Type B pancreatic cell (in vitro differentiated cells): ENCODE measurements at regions not wholly inside any gene's neighbourhood (a gene's known extent, or its start where the extent isn't known, plus 50 kb on each side); places are given as distances from the start of the nearest gene placed in this dataset.
A peak's percentile ranks its signal among the peaks of the same experiment; 100 is the strongest.

ENCODE experiments used
- DNase-seq: peaks from one replicate; pipeline ENCODE4 v3.0.0; 2021; ENCODE audit warnings: mixed read lengths; ENCODE audit not compliant: unreplicated experiment; ENCODE audit errors: extremely low spot score
- H3K27ac Mint-ChIP-seq: 2 replicates; pipeline ENCODE4 v1.8.0; 2021; ENCODE audit warnings: mild to moderate bottlenecking, mixed read lengths
- H3K27me3 Mint-ChIP-seq: 2 replicates; pipeline ENCODE4 v1.8.0; 2021; ENCODE audit warnings: mixed read lengths
- H3K36me3 Mint-ChIP-seq: 2 replicates; pipeline ENCODE4 v1.8.0; 2021; ENCODE audit warnings: mixed read lengths
- H3K4me1 Mint-ChIP-seq: one replicate; pipeline ENCODE4 v1.8.0; 2021; ENCODE audit warnings: mixed read lengths; ENCODE audit not compliant: unreplicated experiment
- H3K4me3 Mint-ChIP-seq: 2 replicates; pipeline ENCODE4 v1.8.0; 2021; ENCODE audit warnings: mild to moderate bottlenecking, mixed read lengths
- H3K9me3 Mint-ChIP-seq: 2 replicates; pipeline ENCODE4 v1.8.0; 2021; ENCODE audit warnings: mixed read lengths
- TF ChIP-seq, protein P1 (sequence below): fragments of 200-600 bp; sonication (generic); conservative IDR thresholded peaks from 2 replicates; pipeline ENCODE4 v1.5.0; 2021; ENCODE audit warnings: antibody characterized with exemption, mild to moderate bottlenecking

GRCh38 chr15:68482246-68482645 is 50.3 kb upstream of the ITGA11 start:
- H3K27ac Mint-ChIP-seq, result no peak overlapping the region
- H3K9me3 Mint-ChIP-seq, result no peaks in the 10 kb centered on the region
- no peaks in the 10 kb centered on the region for H3K36me3 Mint-ChIP-seq
- no peak overlapping the region for H3K4me3 Mint-ChIP-seq
- peaks cover 29% of the 10 kb centered on the region for H3K27me3 Mint-ChIP-seq
- DNase-seq, result peak; percentile 22
- TF ChIP-seq, protein P1, sequence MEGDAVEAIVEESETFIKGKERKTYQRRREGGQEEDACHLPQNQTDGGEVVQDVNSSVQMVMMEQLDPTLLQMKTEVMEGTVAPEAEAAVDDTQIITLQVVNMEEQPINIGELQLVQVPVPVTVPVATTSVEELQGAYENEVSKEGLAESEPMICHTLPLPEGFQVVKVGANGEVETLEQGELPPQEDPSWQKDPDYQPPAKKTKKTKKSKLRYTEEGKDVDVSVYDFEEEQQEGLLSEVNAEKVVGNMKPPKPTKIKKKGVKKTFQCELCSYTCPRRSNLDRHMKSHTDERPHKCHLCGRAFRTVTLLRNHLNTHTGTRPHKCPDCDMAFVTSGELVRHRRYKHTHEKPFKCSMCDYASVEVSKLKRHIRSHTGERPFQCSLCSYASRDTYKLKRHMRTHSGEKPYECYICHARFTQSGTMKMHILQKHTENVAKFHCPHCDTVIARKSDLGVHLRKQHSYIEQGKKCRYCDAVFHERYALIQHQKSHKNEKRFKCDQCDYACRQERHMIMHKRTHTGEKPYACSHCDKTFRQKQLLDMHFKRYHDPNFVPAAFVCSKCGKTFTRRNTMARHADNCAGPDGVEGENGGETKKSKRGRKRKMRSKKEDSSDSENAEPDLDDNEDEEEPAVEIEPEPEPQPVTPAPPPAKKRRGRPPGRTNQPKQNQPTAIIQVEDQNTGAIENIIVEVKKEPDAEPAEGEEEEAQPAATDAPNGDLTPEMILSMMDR, result no peak
- H3K4me1 Mint-ChIP-seq, result peaks cover 18% of the 10 kb centered on the region

DNA sequence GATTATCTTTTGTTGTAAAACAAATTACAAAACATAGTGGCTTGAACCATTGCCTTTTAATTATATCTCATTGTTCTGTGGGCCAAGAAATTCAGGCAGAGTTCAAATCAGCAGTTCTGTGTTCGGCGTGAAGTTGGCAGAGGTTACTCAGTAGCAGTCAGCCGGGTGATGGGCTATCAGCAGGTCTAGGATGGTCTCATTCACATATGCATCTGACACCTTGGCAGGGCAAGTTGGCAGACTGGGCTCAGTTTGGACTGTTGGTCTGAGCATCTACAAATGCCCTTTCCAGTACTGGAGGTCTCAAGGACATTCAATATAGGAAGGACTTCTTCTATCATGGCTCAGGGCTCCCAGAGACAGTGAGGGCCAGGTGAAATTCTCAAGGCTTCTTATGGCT is 51.2 kb upstream of the ITGA11 start:
- TF ChIP-seq, protein P1, result no peak
- Mint-ChIP-seq H3K27me3 (peaks cover 30% of the 10 kb centered on the region), H3K27ac (no peak overlapping the region), H3K36me3 (no peaks in the 10 kb centered on the region), H3K4me1 (peaks cover 20% of the 10 kb centered on the region), H3K9me3 (no peaks in the 10 kb centered on the region), H3K4me3 (no peak overlapping the region)
- DNase-seq, result peak; percentile 18

GRCh38 chr15:68484220-68484619 is 52.3 kb upstream of the ITGA11 start:
- Mint-ChIP-seq H3K9me3 (no peaks in the 10 kb centered on the region), H3K4me3 (no peak overlapping the region), H3K27ac (no peak overlapping the region), H3K4me1 (peaks cover 20% of the 10 kb centered on the region), H3K27me3 (peaks cover 34% of the 10 kb centered on the region), H3K36me3 (no peaks in the 10 kb centered on the region)
- no peak for DNase-seq
- TF ChIP-seq, protein P1, result no peak

- no peaks in the 10 kb centered on the region for H3K36me3 Mint-ChIP-seq
- TF ChIP-seq, protein P1, result no peak
- peaks cover 20% of the 10 kb centered on the region for H3K4me1 Mint-ChIP-seq
- no peak overlapping the region for H3K27ac Mint-ChIP-seq
- no peaks in the 10 kb centered on the region for H3K9me3 Mint-ChIP-seq
- DNase-seq, result no peak
- H3K27me3 Mint-ChIP-seq, result peaks cover 34% of the 10 kb centered on the region
- H3K4me3 Mint-ChIP-seq, result no peak overlapping the region
These were observed 52.9 kb upstream of the ITGA11 start for GRCh38 chr15:68484696-68485400.

DNA sequence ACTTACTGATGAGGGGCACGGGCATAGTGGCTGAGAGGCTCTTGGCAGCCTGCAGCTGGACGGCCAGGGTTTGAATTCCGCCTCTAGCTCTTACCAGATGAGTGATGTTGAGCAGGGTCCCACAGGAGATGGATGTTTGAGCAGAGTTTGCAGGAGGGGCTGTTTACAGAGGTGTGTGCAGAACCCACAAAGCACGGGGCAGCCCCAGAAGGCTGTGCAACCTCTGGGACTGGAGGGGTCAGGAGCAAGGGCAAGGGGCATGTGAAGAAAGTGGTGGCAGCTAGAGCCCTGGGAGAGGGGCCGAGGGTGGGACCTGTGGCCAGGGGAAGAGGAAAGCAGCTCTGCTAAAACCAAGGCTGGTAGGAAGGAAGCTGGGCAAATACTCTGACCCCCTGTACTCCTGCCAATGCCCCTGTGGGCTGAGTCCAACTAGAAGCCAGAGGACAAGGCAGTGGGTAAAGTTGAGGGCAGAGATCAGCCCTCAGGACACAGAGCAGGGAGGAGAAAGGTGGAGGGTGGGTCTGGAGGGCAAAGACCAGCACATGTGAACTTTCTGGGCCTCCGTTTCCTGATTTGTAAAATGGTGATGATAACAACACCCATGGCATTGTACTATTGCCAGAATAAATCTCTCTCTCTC is 53.9 kb upstream of the ITGA11 start:
- DNase-seq, result no peak
- Mint-ChIP-seq H3K27me3 (peaks cover 35% of the 10 kb centered on the region), H3K36me3 (no peaks in the 10 kb centered on the region), H3K4me1 (peaks cover 20% of the 10 kb centered on the region), H3K9me3 (no peaks in the 10 kb centered on the region), H3K27ac (no peak overlapping the region), H3K4me3 (no peak overlapping the region)
- TF ChIP-seq, protein P1, result no peak
